ENCODE measurements at regions not wholly inside any gene's neighbourhood (a gene's known extent, or its start where the extent isn't known, plus 50 kb on each side); places are given as distances from the start of the nearest gene placed in this dataset.

GRCh38 chr2:5766056-5766455, 73.9 kb downstream of the SOX11 start:
- TF ChIP-seq EZH2 (IDR thresholded peaks at IDR 0.05; ENCODE audit: borderline replicate concordance, insufficient read depth, low read depth, low read length, poor library complexity, severe bottlenecking): no peak
- TF ChIP-seq, protein P1, sequence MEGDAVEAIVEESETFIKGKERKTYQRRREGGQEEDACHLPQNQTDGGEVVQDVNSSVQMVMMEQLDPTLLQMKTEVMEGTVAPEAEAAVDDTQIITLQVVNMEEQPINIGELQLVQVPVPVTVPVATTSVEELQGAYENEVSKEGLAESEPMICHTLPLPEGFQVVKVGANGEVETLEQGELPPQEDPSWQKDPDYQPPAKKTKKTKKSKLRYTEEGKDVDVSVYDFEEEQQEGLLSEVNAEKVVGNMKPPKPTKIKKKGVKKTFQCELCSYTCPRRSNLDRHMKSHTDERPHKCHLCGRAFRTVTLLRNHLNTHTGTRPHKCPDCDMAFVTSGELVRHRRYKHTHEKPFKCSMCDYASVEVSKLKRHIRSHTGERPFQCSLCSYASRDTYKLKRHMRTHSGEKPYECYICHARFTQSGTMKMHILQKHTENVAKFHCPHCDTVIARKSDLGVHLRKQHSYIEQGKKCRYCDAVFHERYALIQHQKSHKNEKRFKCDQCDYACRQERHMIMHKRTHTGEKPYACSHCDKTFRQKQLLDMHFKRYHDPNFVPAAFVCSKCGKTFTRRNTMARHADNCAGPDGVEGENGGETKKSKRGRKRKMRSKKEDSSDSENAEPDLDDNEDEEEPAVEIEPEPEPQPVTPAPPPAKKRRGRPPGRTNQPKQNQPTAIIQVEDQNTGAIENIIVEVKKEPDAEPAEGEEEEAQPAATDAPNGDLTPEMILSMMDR (IDR thresholded peaks at IDR 0.05): no peak

All from B cell (primary cell).